ENCODE measurements at regions not wholly inside any gene's neighbourhood (a gene's known extent, or its start where the extent isn't known, plus 50 kb on each side); places are given as distances from the start of the nearest gene placed in this dataset.
"Not testable (repeated sequence)": the region's sequence is repeated elsewhere in the genome, so short reads cannot be mapped to it uniquely, and the experiment has no call there.

GRCh38 chr14:83638748-83639504 is 1891.0 kb upstream of the FLRT2 start:
- no peak overlapping the region for H3K4me3 Mint-ChIP-seq
- H3K4me1 Mint-ChIP-seq (ENCODE audit: low read depth), result no peaks in the 10 kb centered on the region

DNA sequence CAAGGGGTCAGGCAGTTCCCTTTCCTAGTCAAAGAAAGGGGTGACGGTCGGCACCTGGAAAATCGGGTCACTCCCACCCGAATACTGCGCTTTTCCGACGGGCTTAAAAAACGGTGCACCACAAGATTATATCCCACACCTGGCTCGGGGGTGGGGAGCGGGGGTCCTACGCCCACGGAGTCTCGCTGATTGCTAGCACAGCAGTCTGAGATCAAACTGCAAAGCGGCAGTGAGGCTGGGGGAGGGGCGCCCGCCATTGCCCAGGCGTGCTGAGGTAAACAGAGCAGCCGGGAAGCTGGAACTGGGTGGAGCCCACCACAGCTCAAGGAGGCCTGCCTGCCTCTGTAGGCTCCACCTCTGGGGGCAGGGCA is 1890.5 kb upstream of the FLRT2 start:
- not testable (repeated sequence) for H3K4me3 Mint-ChIP-seq; H3K4me1 Mint-ChIP-seq (ENCODE audit: low read depth); H3K9me3 Mint-ChIP-seq; H3K36me3 Mint-ChIP-seq (ENCODE audit: low read depth); H3K27ac Mint-ChIP-seq; H3K27me3 Mint-ChIP-seq

More at GRCh38 chr14:83638748-83639504, 1891.0 kb upstream of the FLRT2 start:
- no peaks in the 10 kb centered on the region for H3K27me3 Mint-ChIP-seq
- H3K9me3 Mint-ChIP-seq, result peaks cover 7% of the 10 kb centered on the region
- no peaks in the 10 kb centered on the region for H3K36me3 Mint-ChIP-seq (ENCODE audit: low read depth)
- no peak overlapping the region for H3K27ac Mint-ChIP-seq

DNA sequence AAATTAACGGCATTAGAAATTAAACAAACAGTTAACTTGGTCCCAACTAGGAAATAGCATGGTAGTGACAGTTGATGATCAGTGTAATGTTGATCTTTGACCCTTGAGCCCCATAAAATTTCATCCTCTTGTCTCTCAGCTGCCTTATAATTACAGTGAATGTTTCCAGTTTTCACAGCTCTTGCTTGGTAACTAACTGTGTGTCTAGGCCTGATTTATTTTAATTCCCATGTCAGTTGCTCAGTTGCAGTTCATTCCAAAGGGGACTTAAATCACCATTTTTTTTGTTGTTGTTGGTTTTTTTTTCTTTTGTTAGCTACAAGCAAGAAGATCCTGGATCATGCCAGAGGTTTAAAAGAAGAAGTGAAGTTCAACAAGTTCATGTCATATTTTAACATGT is 1883.7 kb upstream of the FLRT2 start:
- H3K9me3 Mint-ChIP-seq, result peaks cover 8% of the 10 kb centered on the region
- no peaks in the 10 kb centered on the region for H3K36me3 Mint-ChIP-seq (ENCODE audit: low read depth)
- no peak overlapping the region for H3K4me3 Mint-ChIP-seq
- H3K27me3 Mint-ChIP-seq, result no peaks in the 10 kb centered on the region
- H3K27ac Mint-ChIP-seq, result no peak overlapping the region
- no peaks in the 10 kb centered on the region for H3K4me1 Mint-ChIP-seq (ENCODE audit: low read depth)

DNA sequence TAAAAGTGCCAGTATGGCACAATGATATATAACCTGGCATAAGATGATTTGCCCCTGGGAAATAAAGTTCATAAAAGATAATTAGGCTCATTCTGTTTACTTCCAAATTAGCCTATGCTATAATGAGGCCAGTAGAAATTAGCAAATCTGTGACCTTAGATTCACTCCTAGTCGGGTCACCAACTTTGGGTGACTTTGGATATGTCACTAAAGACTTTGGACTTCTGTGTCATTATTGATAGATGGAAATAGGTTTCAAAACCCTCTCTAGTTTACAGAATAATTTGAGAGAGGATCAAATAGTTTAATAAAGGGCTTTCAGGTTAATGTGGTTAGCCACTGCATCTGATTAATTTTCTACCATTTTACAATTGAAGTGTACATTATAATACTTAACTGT is 1869.3 kb upstream of the FLRT2 start:
- no peaks in the 10 kb centered on the region for H3K27me3 Mint-ChIP-seq
- H3K9me3 Mint-ChIP-seq, result peaks cover 13% of the 10 kb centered on the region
- no peaks in the 10 kb centered on the region for H3K36me3 Mint-ChIP-seq (ENCODE audit: low read depth)

GRCh38 chr14:83664389-83664788 is 1865.6 kb upstream of the FLRT2 start:
- H3K4me1 Mint-ChIP-seq (ENCODE audit: low read depth), result no peaks in the 10 kb centered on the region
- H3K27me3 Mint-ChIP-seq, result no peaks in the 10 kb centered on the region
- no peaks in the 10 kb centered on the region for H3K36me3 Mint-ChIP-seq (ENCODE audit: low read depth)
- peaks cover 4% of the 10 kb centered on the region for H3K9me3 Mint-ChIP-seq
- H3K4me3 Mint-ChIP-seq, result no peak overlapping the region
- H3K27ac Mint-ChIP-seq, result no peak overlapping the region

More for the DNA sequence above, 1869.3 kb upstream of the FLRT2 start:
- H3K27ac Mint-ChIP-seq, result no peak overlapping the region
- no peak overlapping the region for H3K4me3 Mint-ChIP-seq
- no peaks in the 10 kb centered on the region for H3K4me1 Mint-ChIP-seq (ENCODE audit: low read depth)

GRCh38 chr14:83689265-83689664 is 1840.7 kb upstream of the FLRT2 start:
- Mint-ChIP-seq H3K9me3 (peaks cover 5% of the 10 kb centered on the region), H3K4me1 (ENCODE audit: low read depth) (no peaks in the 10 kb centered on the region), H3K27me3 (no peaks in the 10 kb centered on the region), H3K36me3 (ENCODE audit: low read depth) (no peaks in the 10 kb centered on the region), H3K27ac (no peak overlapping the region), H3K4me3 (no peak overlapping the region)

DNA sequence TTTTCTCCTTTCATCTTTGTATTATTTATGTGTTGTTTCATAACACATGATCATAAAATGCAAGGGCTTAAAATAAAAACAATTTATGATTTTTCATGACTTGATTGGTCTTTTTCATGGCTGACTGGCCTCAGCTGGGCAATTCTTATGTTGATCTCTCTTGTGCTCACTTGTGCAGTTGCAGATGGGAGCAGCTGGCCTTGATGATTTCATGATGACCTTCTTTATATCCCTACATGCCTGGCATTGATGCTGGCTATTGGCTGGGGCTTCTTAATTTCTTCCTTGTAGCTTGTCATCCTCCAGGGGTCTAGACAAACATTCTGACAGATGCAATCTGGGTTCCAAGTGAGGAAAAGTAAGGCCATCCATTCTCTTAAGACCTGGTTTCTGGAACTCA is 1832.8 kb upstream of the FLRT2 start:
- Mint-ChIP-seq H3K4me1 (ENCODE audit: low read depth) (no peaks in the 10 kb centered on the region), H3K27me3 (no peaks in the 10 kb centered on the region), H3K36me3 (ENCODE audit: low read depth) (no peaks in the 10 kb centered on the region), H3K27ac (no peak overlapping the region), H3K4me3 (no peak overlapping the region), H3K9me3 (peaks cover 8% of the 10 kb centered on the region)

DNA sequence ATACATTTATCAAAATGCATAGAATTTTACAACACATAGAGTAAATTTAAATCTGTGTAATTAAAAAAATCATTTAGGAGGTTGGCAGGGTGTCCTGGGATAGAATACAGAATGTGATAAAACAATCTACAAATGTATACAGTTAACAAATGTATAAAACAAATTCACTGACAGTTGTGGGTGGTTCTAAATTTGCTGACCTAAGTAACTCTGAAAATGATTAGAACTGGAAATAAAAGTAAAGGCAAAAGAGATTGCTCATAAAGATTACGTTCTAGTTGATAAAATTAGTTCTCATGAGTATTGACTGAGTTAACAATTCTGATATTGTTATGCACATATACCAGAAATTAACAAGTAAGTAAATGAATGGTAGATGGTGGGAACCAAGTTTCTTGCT is 1827.3 kb upstream of the FLRT2 start:
- H3K27me3 Mint-ChIP-seq, result no peaks in the 10 kb centered on the region
- H3K9me3 Mint-ChIP-seq, result peaks cover 13% of the 10 kb centered on the region
- H3K4me1 Mint-ChIP-seq (ENCODE audit: low read depth), result no peaks in the 10 kb centered on the region
- no peak overlapping the region for H3K27ac Mint-ChIP-seq
- H3K4me3 Mint-ChIP-seq, result no peak overlapping the region
- no peaks in the 10 kb centered on the region for H3K36me3 Mint-ChIP-seq (ENCODE audit: low read depth)

- Mint-ChIP-seq H3K4me3 (no peak overlapping the region), H3K4me1 (ENCODE audit: low read depth) (no peaks in the 10 kb centered on the region), H3K36me3 (ENCODE audit: low read depth) (no peaks in the 10 kb centered on the region), H3K27ac (no peak overlapping the region), H3K27me3 (no peaks in the 10 kb centered on the region), H3K9me3 (peaks cover 7% of the 10 kb centered on the region)
Measured at GRCh38 chr14:83706231-83706954, 1823.6 kb upstream of the FLRT2 start.

DNA sequence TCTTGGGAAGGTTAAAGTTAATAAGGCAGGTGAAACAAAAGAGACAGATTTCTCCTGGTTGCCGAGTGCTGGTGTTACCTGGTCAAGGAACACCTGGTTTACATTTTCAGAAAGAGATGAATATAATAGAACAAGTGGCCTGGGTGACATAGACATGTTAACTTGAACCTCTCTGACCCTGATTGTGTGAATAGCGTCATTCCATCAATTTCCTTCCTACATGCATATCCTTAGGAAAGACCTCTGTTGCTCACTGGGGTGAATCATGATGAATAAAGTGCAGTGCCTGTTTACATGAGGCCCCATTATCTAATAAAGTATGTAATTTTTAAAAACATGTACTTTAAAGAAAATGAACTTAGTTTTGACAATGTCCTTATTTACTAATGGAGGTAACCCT is 1822.9 kb upstream of the FLRT2 start:
- peaks cover 7% of the 10 kb centered on the region for H3K9me3 Mint-ChIP-seq
- H3K27me3 Mint-ChIP-seq, result no peaks in the 10 kb centered on the region
- no peaks in the 10 kb centered on the region for H3K36me3 Mint-ChIP-seq (ENCODE audit: low read depth)
- no peak overlapping the region for H3K27ac Mint-ChIP-seq
- no peak overlapping the region for H3K4me3 Mint-ChIP-seq
- H3K4me1 Mint-ChIP-seq (ENCODE audit: low read depth), result no peaks in the 10 kb centered on the region

- no peak overlapping the region for H3K27ac Mint-ChIP-seq
- H3K4me3 Mint-ChIP-seq, result no peak overlapping the region
- peaks cover 3% of the 10 kb centered on the region for H3K9me3 Mint-ChIP-seq
Measured at GRCh38 chr14:83709116-83709515, 1820.8 kb upstream of the FLRT2 start.

GRCh38 chr14:83711046-83711445 is 1818.9 kb upstream of the FLRT2 start:
- Mint-ChIP-seq H3K4me1 (ENCODE audit: low read depth) (no peaks in the 10 kb centered on the region), H3K4me3 (no peak overlapping the region), H3K36me3 (ENCODE audit: low read depth) (no peaks in the 10 kb centered on the region), H3K27ac (no peak overlapping the region), H3K27me3 (no peaks in the 10 kb centered on the region), H3K9me3 (peaks cover 3% of the 10 kb centered on the region)

More at GRCh38 chr14:83709116-83709515, 1820.8 kb upstream of the FLRT2 start:
- Mint-ChIP-seq H3K4me1 (ENCODE audit: low read depth) (no peaks in the 10 kb centered on the region), H3K36me3 (ENCODE audit: low read depth) (no peaks in the 10 kb centered on the region), H3K27me3 (no peaks in the 10 kb centered on the region)

- Mint-ChIP-seq H3K27ac (no peak overlapping the region), H3K4me3 (no peak overlapping the region), H3K9me3 (peaks cover 3% of the 10 kb centered on the region), H3K27me3 (no peaks in the 10 kb centered on the region), H3K4me1 (ENCODE audit: low read depth) (no peaks in the 10 kb centered on the region), H3K36me3 (ENCODE audit: low read depth) (no peaks in the 10 kb centered on the region)
Measured at GRCh38 chr14:83712418-83713129, 1817.4 kb upstream of the FLRT2 start.

- Mint-ChIP-seq H3K36me3 (ENCODE audit: low read depth) (no peaks in the 10 kb centered on the region), H3K4me1 (ENCODE audit: low read depth) (no peaks in the 10 kb centered on the region), H3K9me3 (peaks cover 3% of the 10 kb centered on the region), H3K27me3 (no peaks in the 10 kb centered on the region), H3K4me3 (no peak overlapping the region), H3K27ac (no peak overlapping the region)
Measured at GRCh38 chr14:83713732-83714131, 1816.2 kb upstream of the FLRT2 start.

DNA sequence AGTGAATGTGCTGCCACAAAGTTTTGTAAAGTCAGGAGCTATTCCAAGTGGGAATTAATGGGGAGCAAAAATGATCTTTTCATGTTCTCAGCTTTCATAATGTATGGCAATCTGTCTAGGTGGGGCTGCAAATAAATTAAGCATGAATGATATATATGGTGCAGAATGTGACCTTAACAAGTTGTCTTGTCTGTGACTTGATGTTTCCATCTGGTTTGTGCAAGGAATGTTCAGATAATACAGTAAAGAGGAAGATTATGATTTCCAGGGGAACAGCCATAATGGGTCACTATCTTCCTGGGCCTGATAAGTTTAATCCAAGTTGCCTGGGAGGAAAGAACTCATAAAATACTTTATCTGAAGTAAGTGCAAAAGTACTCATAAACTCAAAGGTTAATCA is 1815.8 kb upstream of the FLRT2 start:
- H3K27me3 Mint-ChIP-seq, result no peaks in the 10 kb centered on the region
- H3K4me3 Mint-ChIP-seq, result no peak overlapping the region
- H3K4me1 Mint-ChIP-seq (ENCODE audit: low read depth), result no peaks in the 10 kb centered on the region
- peaks cover 1% of the 10 kb centered on the region for H3K9me3 Mint-ChIP-seq
- H3K36me3 Mint-ChIP-seq (ENCODE audit: low read depth), result no peaks in the 10 kb centered on the region
- no peak overlapping the region for H3K27ac Mint-ChIP-seq

Data from stimulated activated naive CD8-positive, alpha-beta T cell treated with anti-CD3 and anti-CD28 coated beads, Interleukin-15, Interleukin-2, amounts not matched to agents 100 ng/mL and 50 ng/mL, for 24 hours (primary cell).